Fibroblast of peridontal ligament (primary cell): ENCODE measurements at regions not wholly inside any gene's neighbourhood (a gene's known extent, or its start where the extent isn't known, plus 50 kb on each side); places are given as distances from the start of the nearest gene placed in this dataset.

Experiments used
- DNase-seq: peaks from one replicate; pipeline ENCODE4 v3.0.0-alpha.2; 2010; ENCODE audit errors: extremely low read depth

DNA sequence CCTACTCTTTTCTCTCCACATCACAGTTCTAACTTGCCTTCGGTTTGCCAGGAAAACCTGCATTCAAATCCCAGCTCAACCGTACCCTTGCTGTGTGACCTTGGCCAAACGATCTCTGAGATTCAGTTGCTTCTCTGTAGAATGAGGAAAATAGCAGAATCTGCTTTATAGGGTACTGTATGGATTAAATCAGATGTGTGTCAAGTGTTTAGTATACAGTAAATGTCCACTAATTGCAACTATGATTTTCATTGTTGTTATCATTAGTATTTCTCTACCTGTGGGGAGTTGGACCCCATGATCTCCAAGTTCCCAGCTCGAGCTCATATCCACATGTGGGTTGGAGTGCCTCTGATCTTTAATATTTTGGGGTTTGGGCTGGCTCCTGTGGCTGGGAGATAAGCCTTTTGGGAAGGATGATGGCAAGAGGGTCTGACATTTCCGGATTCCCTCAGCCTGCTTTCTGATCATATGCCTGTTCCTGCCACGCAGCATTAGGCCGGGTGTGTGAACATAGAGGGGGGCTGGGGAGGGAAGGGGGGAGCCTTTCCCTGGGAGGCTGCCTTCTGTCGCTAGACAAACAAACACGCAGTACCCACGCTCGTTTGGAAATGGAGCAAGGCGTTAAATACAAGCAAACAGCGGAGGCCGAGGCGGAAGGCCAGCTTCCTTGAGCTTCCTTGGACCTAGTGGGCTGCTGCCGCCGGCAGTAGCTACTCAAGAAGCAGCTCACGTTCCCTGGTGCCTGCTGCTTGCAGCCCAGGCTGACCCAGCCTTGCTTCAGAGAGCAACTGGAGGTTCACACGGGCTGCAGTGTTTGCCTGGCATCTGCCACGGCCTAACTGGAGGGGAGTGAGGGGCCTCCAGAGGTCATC is 213.5 kb upstream of the LHX5 start:
- DNase-seq: no peak

DNA sequence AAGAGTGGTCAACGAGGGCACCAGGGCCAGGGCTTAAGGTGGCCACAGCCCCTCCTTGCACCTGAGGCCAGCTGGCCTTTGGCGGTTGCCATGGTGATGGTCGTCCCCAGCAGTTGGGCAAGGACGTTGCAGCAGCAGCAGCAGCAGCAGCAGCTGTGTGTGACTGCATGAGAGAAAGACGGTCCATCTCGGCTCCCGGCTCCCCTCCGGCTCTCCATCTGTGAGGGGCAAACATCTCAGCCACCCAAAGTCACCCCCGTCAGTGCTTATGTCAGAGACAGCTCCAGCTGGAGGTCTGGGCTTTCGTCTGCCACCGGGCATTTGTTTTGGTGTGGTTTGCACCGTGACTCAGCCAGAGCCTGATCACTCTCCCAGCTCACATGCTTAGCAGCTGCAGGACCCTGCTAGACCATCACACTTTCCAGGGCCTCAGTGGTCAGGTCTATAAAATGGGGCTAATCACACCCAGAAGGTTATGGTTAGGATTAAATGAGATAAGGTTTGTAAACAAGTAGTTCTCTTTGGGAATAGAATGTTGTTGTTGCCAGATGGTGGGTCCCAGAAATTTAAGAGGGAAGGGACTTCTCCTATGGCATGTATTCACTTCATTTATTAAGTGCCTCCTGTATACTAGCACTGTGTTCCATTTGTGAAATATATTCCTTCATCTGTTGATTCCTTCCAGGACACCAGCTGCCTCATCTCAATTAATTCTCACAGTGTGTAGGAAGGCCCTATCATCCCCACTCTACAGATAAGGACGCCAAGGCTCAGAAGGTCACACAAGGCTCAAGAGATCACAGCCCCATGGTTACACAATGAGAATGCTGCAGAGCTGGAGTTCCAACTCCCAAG is 212.6 kb upstream of the LHX5 start:
- DNase-seq: no peak

DNA sequence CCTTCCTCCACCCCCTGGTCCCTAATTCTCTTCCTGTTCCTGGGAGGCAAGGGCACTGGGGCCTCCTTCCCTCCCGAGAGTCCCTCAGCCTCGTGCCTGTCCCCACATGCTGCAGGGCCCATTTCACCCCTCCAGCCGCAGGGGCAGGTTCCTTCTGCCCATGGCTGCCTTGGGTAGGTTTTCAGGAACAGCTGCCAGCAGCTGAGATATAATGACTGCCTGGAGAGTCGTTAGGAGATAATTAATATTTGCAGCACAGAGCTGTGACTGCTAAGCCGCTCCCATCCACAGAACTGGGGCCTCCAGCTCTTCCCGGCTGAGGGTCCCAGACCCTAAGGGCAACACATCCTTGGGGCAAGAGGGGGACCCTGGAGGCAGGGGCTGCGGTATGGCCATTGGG is 211.9 kb upstream of the LHX5 start:
- DNase-seq: no peak

DNA sequence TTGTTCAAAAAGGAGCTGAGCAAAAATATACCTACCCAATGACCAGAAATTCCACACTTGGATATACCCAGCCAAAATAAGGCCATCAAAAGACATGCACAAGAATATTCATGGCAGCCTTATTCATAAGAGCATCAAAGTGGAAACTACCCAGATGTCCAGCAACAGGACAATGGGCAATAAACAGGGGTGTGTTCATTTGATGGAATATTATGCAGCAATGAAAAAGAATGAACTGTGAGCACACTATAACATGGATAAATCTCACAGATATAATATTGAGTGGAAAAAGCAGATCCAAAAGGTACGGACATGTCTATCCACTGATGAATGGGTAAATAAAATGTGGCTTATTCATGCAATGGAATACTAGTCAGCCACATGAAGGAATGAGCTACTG is 209.2 kb upstream of the LHX5 start:
- no peak for DNase-seq

DNA sequence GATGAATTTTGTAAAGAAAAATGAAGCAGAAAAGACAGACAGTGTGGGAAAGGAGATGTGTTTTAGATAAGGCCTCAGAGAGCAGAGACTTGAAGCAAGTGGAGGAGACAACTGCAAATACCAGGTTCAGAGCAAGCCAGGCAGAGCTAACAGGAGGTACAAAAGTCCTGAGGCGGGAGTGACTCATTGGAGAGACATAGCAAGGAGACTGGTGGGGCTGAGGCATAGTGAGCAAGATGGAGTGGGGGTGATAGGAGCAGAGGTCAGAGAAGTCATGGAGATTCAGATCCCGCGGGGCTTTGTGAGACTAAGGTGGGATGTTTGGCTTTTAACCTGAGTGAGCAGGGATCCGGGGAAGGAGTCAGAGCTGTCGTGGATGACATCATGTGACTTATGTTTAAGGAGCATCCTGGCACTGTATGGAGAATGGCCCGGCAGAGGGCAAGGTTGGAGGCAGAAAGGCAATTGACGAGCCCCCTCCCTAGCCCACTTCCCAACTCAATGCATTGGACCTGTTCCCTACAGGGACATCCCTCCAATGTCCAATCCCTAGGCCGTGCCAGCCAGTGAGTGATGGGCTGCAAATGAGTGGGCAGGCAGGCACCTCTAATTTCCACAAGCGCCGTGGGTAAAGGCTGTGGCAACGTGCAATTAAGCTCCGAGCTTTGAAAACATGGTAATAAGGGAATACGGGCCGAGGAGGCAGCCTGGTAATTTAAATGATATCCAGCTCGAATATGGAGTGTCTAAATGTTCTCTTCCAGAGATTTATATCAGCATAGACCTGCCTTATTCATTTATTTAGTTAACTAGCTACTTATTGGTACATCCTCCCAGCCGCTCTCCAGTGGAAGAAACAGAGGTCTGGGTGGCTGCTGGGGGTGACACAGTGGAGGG is 206.8 kb upstream of the LHX5 start:
- DNase-seq: no peak

DNA sequence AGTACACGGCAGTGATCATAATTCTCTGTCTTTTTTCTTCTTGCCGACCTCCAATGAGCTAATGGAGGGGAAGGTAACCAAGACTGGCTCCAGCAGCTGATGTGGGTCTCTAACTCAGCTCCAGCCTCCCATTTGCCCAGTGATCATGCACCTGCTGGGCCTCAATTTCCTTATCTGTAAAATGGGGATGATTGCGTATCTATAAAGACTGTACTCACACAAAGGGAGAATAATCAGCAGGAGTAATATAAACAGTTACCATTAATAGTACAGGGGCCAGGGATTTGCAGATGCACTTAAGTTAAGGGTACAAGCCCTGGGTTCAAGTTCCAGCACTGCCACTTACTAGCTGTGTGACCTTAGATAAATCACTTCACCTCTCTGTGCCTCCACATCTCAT is 204.9 kb upstream of the LHX5 start:
- DNase-seq: no peak

DNA sequence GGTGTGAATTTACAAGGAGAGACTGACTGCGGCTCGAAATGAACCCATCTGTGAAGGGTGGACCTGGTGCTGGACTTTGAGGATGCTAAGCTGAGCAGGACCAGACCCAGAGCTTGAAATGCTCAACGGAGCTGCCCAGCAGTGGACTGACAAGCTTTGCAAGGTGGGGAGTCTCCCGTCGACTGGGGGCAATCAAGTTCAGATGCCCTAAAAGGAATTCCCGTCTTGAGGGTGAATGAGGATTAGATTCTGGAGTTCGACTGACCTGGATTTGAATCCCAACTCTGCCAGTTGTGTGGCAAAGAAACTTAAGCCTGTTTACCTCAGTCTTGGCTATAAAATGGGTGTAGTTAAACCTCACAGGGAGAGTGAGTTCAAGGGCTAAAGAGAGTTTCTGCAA is 204.4 kb upstream of the LHX5 start:
- no peak for DNase-seq

DNA sequence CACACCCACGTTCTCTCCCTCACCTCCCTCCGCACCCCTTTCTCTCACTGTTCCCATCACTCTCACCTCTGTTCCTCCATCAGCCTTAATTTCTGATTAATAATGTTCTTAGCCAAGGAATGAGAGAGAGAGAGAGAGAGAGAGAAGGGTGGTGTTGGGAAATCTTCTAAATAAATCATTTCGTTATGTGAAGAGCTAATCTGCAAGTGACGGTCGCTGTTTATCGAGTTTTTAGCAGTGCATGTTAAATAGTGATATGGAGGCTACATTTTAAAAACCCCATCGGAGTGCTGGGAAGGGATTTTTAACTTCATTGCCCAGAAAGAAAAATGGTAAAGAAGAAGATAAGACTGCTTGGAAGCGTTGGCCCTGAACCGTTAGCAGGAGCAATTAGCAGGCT is 203.3 kb upstream of the LHX5 start:
- DNase-seq: no peak

DNA sequence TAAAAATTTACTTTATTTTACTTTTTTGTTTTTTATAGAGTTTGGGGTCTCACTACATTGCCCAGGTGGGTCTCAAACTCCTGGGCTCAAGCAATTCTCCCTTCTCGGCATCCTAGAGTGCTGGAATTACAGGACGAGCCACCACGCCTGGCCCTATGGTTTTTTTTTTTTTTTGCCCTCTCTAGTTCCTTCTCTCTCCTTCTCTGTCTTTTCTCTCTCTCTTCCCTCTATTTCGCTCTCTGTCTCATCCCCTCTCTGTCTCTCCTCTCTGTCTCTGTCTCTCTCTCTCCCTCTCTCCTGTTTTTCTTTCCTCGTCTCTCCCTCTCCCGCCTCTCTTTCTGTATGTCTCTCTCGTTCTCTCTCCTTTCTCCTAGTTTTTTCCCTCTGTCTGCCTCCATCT is 202.6 kb upstream of the LHX5 start:
- DNase-seq: no peak

DNA sequence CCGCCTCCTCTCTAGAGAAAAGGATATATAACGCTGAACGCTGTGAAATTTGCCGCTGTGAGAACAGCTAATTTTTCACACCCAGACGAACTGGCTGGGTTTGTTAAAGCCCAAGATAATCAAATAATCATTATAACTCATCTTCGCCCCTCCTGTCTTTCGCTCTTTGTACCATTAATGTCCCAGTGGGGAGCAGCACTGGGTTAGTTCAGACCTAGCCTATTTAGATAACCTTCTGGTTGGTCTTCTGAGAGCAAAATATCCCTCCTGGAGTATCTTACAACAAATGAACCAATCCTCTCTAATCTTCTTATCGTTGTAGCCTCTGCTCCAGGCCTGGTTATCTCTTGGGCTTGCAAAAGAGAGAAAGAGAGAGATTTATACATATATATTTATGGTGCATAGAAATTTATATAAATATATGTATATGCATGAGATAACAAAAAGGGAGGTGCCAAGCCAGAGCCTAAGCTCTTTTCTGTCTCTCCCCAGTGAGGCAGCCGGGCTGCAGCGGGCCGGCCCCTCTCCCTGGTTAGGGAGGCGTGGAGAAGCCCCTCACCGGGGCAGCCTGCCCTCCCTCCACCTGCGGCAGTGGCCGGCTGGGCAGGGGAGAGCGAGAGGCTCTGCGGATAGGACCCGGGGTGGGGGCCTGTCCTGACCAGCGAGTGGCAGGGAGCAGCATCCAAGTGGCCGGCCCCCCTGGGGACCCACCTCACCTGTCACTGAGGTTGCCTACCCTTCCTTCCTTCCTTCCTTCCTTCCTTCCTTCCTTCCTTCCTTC is 202.0 kb upstream of the LHX5 start:
- DNase-seq: no peak

DNA sequence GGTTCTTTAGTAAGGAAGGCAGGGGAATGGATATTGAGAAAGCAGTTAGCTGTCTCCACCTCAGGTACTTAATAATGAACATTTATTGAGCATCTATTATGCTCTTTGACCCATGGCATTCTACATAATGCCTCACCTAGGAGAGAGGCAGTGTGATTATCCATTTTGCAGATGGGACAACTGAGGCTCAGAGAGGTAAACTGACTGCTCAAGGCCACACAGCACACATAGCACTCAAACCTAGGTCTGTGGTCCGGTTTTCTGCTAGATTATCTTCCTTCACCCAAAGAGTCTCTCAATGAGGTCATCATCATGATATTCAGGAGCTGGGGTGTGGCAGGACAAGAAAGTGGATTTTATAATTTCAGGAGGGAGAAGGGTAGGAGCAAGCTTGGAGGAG is 199.1 kb upstream of the LHX5 start:
- DNase-seq: no peak

DNA sequence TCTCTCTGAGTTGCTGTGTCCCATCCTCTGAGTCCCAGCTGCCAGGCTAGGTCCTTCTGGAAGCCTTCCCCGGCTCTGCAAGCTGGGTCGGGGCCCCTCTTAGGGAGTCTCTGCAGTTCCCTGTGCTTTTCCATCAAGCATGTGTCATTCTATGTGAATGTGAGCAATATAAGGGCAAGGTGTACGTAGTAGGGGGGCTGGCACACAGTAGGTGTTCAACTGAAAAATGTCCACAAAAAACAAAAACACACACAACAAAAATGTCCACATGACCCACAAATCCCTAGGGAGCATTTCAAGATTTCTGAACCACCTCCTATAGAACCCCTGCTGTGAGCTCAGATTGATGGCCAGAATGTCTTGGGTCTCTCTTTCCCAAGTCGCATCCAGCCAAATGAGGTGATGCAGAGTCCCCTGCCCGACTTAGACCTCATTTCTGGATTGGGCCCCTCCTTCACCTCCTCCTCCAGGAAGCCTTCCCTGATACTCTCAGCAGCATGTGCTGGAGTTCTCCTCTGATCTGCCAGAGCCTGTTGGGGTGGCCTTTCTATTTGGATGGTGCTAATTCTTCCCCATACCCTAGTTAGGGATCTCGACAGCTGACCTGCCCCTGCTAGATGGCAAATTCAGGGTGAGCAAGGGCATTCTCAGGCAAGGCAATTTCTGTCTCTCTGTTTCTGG is 196.1 kb upstream of the LHX5 start:
- no peak for DNase-seq

DNA sequence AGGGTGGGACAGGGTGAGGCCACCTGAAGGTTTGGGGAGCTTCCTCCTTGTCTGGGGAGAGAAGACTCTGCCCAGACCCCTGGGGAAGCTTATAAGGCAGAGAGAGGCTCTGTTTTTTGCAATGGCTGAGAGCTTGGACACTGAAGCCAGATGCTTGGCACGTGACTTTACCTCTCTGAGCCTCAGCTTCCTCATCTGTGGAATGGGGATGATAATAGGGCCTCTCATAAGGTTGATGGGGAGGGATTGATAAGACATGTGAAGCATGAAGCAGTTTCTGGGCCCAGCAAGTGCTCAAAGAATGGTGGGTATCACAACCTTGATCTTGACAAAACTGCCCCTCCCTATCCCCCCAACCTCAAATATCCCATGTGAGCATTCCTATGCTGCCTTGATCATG is 195.4 kb upstream of the LHX5 start:
- no peak for DNase-seq

DNA sequence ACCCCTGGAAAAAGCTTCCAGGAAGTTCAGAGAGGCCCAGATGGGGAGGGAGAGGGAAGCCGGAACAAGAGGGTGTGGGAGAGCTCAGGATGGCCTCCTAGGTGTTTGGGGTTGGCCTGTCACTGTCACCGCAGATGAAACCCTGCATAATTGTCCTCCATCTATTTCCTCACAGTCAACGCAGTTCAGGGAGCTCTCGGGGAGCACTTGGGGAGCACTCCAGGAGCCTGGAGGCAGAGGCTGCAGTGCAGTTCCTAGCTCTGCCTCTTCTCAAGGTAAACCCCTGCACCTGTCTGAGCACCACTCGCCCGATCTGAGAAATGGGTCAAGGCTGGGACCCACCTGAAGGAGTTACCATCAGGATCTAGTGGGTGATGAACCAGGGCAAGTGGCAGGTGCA is 194.6 kb upstream of the LHX5 start:
- DNase-seq: no peak

DNA sequence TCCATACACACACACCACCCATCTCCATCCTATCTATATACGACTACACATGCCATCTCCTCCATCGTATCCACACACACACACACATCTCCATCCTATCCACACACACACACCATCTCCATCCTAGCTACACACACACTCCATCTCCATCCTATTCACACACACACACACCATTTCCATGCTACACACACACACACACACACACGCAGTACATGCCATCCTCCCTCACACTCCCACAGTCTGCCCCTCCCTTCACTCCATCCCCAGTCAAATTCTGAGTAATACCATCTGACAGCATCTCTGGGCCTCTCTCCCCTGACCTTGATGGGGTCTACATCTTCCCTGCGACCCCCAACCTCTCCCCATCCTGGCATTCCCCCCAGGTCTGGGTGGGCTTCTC is 193.8 kb upstream of the LHX5 start:
- DNase-seq: no peak

DNA sequence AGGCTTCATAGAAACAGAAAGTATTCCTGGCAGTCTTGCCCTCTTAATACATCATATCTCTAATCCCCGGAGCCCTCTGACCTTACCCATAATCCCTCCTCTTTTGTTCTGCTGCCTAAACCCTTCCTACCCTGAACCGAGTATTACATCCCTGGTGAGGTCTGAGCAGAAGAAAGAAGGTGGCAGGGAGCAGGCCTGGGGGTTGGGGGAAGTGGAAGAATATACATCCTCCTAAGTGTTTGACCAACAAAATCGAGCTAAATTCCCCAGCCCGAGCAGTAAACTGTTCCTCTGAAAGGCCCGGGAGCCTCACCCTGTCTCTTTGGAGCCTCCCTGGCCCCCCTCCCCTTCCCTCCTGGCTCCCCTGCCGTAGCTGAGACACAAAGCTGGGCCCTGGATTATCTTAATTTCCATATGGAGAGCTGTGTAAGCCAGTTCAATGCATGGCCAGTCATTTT is 192.6 kb upstream of the LHX5 start:
- no peak for DNase-seq

DNA sequence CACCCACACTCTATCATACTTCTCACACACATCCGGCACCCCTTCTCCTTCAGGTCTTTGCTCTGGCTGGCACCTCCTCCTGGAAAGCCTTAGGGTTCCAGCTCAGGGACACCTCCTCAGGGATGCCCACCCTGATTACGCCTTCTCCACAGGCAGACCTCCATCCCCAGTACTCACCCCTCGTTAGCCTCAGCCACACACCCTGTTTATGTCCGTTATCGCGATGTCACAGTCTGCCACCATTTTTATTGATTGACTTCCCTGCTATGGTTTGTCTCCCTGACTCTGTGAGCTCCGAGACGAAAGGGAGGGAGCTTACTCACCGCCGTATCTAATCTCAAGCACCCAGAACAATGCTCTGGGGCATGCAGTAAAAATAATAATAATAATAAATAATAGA is 191.7 kb upstream of the LHX5 start:
- no peak for DNase-seq

DNA sequence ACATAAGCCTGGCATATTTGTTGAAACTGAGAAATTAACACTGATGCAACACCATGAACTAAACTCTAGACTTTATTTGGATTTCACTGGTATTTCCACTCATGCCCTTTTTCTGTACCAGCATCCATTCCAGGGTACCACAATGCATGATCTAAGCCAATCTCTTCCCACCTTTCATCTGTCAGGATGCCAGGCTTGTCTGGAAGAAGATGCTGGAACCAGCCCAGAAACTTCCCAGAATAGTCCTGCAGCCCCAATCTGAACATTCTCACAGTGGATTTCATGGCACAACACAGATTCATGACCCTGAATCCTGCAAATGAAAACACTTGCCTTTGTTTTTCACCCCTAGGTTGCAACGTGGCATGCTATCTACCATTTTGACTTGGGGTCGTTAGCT is 189.3 kb upstream of the LHX5 start:
- no peak for DNase-seq

DNA sequence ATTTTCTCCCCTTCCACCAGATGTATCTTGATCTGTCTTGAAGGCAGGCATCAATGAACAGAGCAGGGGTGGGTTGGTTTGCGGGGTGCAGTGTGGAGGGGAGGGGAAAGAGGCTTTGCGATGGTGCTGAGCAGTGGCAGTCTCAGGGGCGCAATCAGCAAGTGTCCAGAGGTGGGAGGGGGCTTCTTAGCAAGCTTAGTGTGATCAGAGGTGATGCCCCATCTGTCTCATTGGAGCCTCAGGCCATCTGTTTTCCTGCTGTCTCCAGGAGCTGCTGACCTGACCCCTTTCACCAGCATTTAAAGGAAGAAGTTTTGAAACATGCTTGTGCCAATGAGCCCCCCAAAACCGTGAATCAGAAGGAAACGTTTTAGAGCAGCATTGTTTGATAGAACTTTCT is 187.7 kb upstream of the LHX5 start:
- DNase-seq: no peak

DNA sequence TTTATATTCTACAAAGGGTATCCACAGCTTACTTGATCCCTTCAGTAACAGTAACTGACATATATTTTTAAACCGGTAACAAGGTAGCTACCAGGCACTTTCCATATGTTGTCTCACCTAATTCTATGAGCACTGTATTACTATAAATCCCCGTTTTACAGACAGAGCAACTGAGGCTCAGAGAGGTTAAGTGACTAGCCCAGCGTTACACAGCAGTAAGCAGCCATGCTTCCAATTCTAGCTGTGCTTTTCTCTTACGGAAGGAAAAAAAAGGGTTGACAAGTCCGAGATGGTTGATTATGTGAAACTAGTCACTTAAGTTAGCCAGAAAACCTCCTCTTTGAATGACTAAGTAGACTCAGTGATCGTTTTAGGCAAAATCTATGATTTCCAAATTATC is 187.3 kb upstream of the LHX5 start:
- DNase-seq: no peak
